ENCODE measurements at regions not wholly inside any gene's neighbourhood (a gene's known extent, or its start where the extent isn't known, plus 50 kb on each side); places are given as distances from the start of the nearest gene placed in this dataset.

- intact Hi-C loops (cut with DNase I; ENCODE audit: low total_unique reads) = no loop called here
- no peak for DNase-seq
- no peak overlapping the region for H3K4me3 ChIP-seq
- H3K27ac ChIP-seq = no peak overlapping the region
- no peaks in the 10 kb centered on the region for H3K9me3 ChIP-seq
- no peaks in the 10 kb centered on the region for H3K36me3 ChIP-seq
- H3K4me1 ChIP-seq = no peaks in the 10 kb centered on the region
- TF ChIP-seq POLR2AphosphoS5 (IDR thresholded peaks at IDR 0.05) = no peak
- 50 to 68% (median 57%) methylated on average over 2 of the region's 2 CpGs for WGBS, 5 donors
- H3K27me3 ChIP-seq = no peaks in the 10 kb centered on the region
Measured at GRCh38 chr9:103281126-103281525, 286.0 kb downstream of the CYLC2 start.

GRCh38 chr9:103287361-103287760 lies 292.2 kb downstream of the CYLC2 start:
- TF ChIP-seq POLR2A (IDR thresholded peaks at IDR 0.05) (no peak), CTCF (IDR thresholded peaks at IDR 0.05) (no peak), POLR2AphosphoS5 (IDR thresholded peaks at IDR 0.05) (no peak), EP300 (IDR thresholded peaks at IDR 0.05) (no peak)
- no peak for DNase-seq
- Histone ChIP-seq H3K9me3 (peaks cover 0 to 8% (median 0%) of the 10 kb centered on the region in 4 donors), H3K27ac (no peak overlapping the region), H3K4me3 (no peak overlapping the region), H3K4me1 (no peaks in the 10 kb centered on the region), H3K36me3 (no peaks in the 10 kb centered on the region), H3K27me3 (no peaks in the 10 kb centered on the region)
- 69 to 81% (median 76%) methylated on average over 6 of the region's 6 CpGs for WGBS, 5 donors
- intact Hi-C loops (cut with DNase I; ENCODE audit: low total_unique reads) = no loop called here

- intact Hi-C loops (cut with DNase I; ENCODE audit: low total_unique reads) = no loop called here
- WGBS, 5 donors = 74 to 86% (median 77%) methylated on average over 1 of the region's 1 CpG
- TF ChIP-seq POLR2AphosphoS5 (IDR thresholded peaks at IDR 0.05) (no peak), EP300 (IDR thresholded peaks at IDR 0.05) (no peak), CTCF (IDR thresholded peaks at IDR 0.05) (no peak), POLR2A (IDR thresholded peaks at IDR 0.05) (no peak)
Measured at GRCh38 chr9:103296189-103296588, 301.1 kb downstream of the CYLC2 start.

GRCh38 chr9:103301051-103301450 lies 305.9 kb downstream of the CYLC2 start:
- no peak for TF ChIP-seq EP300 (IDR thresholded peaks at IDR 0.05)
- TF ChIP-seq CTCF (IDR thresholded peaks at IDR 0.05) = no peak
- no peak for TF ChIP-seq POLR2AphosphoS5 (IDR thresholded peaks at IDR 0.05)
- no peak for TF ChIP-seq POLR2A (IDR thresholded peaks at IDR 0.05)

More at GRCh38 chr9:103296189-103296588, 301.1 kb downstream of the CYLC2 start:
- no peaks in the 10 kb centered on the region for H3K36me3 ChIP-seq
- no peaks in the 10 kb centered on the region for H3K9me3 ChIP-seq
- H3K4me1 ChIP-seq = no peaks in the 10 kb centered on the region
- H3K4me3 ChIP-seq = no peak overlapping the region
- no peak overlapping the region for H3K27ac ChIP-seq
- H3K27me3 ChIP-seq = no peaks in the 10 kb centered on the region
- no peak for DNase-seq

GRCh38 chr9:103304797-103305196 lies 309.7 kb downstream of the CYLC2 start:
- WGBS, 5 donors = 58 to 81% (median 78%) methylated on average over 1 of the region's 1 CpG
- TF ChIP-seq CTCF (IDR thresholded peaks at IDR 0.05) = no peak
- TF ChIP-seq EP300 (IDR thresholded peaks at IDR 0.05) = no peak
- TF ChIP-seq POLR2A (IDR thresholded peaks at IDR 0.05) = no peak
- TF ChIP-seq POLR2AphosphoS5 (IDR thresholded peaks at IDR 0.05) = no peak
- DNase-seq = peak in 1 of 2 donors; percentile 1
- intact Hi-C loops (cut with DNase I; ENCODE audit: low total_unique reads) = no loop called here
- Histone ChIP-seq H3K4me3 (no peak overlapping the region), H3K9me3 (peaks cover 0 to 19% (median 13%) of the 10 kb centered on the region in 4 donors), H3K4me1 (no peaks in the 10 kb centered on the region), H3K27ac (no peak overlapping the region), H3K27me3 (no peaks in the 10 kb centered on the region), H3K36me3 (no peaks in the 10 kb centered on the region)

More at GRCh38 chr9:103301051-103301450, 305.9 kb downstream of the CYLC2 start:
- intact Hi-C loops (cut with DNase I; ENCODE audit: low total_unique reads) = no loop called here
- Histone ChIP-seq H3K9me3 (peaks cover 0 to 19% (median 13%) of the 10 kb centered on the region in 4 donors), H3K36me3 (no peaks in the 10 kb centered on the region), H3K27me3 (no peaks in the 10 kb centered on the region), H3K27ac (no peak overlapping the region), H3K4me3 (no peak overlapping the region), H3K4me1 (no peaks in the 10 kb centered on the region)
- no peak for DNase-seq
- 63 to 79% (median 70%) methylated on average over 2 of the region's 2 CpGs for WGBS, 5 donors

Measured in stomach (tissue), 8 donors.